Neural progenitor cell (in vitro differentiated cells): ENCODE measurements at regions not wholly inside any gene's neighbourhood (a gene's known extent, or its start where the extent isn't known, plus 50 kb on each side); places are given as distances from the start of the nearest gene placed in this dataset.

ENCODE experiments used
- CTCF ChIP-seq: fragments of 200-600 bp; sonication (generic); IDR thresholded peaks from 2 replicates; pipeline ENCODE4 v1.5.1; 2017; ENCODE audit warnings: antibody characterized with exemption, mild to moderate bottlenecking
- EZH2 ChIP-seq: fragments of 200-600 bp; sonication (generic); IDR thresholded peaks from 2 replicates; pipeline ENCODE4 v1.6.1; 2017; ENCODE audit warnings: antibody characterized with exemption, mild to moderate bottlenecking, moderate library complexity
- EZH2phosphoT487 ChIP-seq: fragments of 200-600 bp; sonication (generic); IDR thresholded peaks from 2 replicates; pipeline ENCODE4 v1.6.1; 2017; ENCODE audit warnings: antibody characterized with exemption

- TF ChIP-seq EZH2: no peak
- TF ChIP-seq CTCF: no peak
- TF ChIP-seq EZH2phosphoT487: no peak
These were observed 495.8 kb upstream of the ACVR2A start for GRCh38 chr2:147348931-147349555.
